GM18858 (cell line): ENCODE measurements at regions not wholly inside any gene's neighbourhood (a gene's known extent, or its start where the extent isn't known, plus 50 kb on each side); places are given as distances from the start of the nearest gene placed in this dataset.
"Not testable (repeated sequence)": the region's sequence is repeated elsewhere in the genome, so short reads cannot be mapped to it uniquely, and the experiment has no call there.

ENCODE experiments used
- ATAC-seq: cut with Tn5 transposase; IDR thresholded peaks from one replicate; pipeline ENCODE4 v1.9.1; 2021; ENCODE audit not compliant: unreplicated experiment

DNA sequence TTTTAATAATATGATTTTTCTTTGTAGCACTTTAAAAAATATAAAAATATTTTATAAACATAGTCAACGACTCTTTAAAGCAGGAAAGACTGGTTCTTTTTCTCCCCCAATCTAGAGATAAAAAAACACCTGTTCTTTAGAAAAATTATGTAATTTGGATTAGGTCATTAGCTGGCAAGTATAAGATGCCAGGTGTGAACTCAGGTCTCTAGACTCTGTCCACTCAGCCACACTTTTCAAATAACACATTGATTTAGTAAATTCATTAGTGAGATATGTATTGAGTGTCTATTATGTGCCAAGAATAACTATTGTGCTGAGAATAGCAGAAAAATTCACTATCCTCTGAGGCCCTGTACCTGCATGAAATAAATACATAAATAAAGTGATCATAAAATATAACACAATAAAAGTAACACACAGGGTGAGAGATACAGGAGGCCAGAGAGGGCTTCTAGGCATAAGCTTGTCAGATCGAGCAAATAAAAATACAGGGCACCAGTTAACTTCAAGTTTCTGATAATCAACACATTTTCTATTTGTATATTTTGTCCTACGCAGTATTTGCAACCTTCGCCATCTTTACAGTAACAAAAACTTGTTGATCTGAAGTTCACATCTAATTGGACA, 867.1 kb upstream of the GBE1 start:
- ATAC-seq: no peak

DNA sequence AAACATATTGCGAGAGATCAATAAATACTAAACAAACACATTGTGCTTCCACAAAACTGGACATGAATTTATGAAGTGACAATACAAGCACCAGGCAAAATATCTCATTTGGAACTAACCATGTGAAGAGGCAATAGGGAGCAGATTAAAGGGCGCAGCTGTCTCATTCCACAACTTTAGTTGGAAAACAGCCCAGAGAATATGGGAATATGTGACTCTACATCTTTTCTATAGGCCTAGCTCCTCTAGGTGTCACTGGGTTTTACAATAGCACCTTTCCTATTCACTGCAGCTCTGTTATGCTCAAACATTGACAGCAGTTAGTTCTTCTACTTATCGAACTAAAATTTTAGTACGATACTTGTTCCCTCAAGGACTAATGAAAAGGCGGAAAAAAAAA, 866.3 kb upstream of the GBE1 start:
- ATAC-seq: no peak

GRCh38 chr3:82620744-82621143, 859.3 kb upstream of the GBE1 start:
- ATAC-seq: not testable (repeated sequence)

DNA sequence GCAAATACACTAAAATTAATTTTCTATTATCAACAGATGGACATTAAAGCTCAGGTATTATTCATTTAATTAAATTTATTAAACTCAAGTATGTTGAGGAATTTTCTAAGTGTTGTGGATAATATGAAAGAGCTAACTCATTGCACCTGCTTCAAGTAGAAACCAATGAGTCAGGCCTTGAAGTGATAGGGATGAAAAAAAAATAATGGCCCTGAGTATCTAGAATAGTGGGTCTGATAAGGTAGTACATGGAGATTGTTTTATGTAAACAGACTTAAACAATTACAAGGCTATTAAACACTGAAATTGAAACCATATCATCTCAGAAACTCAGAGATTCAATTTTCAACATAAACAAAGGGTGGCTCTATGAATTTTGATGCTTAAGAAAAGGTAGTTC, 857.1 kb upstream of the GBE1 start:
- no peak for ATAC-seq

- no peak for ATAC-seq
These were observed 848.8 kb upstream of the GBE1 start for GRCh38 chr3:82610236-82610635.

DNA sequence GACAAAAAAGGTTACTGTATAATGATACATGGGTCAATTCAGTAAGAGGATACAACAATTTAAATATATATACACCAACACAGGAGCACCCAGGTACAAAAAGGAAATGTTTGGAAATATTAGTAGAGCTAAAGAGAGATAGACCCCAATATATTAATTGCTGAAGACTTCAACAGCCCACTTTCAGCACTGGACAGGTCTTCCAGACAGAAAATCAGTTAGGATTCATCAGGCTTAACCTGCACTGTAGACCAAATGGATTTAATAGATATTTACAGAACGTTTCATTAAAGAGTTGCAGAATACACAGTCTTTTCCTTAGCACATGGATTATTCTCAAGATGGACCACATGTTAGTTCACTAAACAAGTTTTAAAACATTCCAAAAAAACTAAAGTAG, 845.9 kb upstream of the GBE1 start:
- ATAC-seq: no peak

DNA sequence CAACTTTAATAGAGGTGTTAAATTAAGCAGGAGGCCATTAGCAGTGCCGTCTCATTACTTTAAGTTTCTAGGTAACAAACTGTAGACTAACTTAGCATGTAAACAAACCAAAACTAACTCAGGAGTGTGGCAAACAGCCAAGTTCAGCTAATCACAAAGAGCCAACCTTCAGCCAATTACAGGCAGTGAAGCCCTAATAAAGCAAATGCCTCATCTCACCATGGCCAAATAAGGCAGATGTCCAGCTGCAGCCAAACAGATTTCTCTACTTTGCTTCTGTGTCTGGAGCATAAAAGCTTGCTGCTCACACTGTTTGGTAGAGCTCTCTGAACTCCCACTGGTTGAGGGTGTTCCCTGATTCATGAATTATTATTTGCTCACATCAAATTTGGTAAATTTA, 835.4 kb upstream of the GBE1 start:
- no peak for ATAC-seq

GRCh38 chr3:82595530-82595929, 834.1 kb upstream of the GBE1 start:
- ATAC-seq: no peak

- no peak for ATAC-seq
These were observed 825.7 kb upstream of the GBE1 start for GRCh38 chr3:82587174-82587573.

- no peak for ATAC-seq
These were observed 825.0 kb upstream of the GBE1 start for GRCh38 chr3:82586414-82586813.

DNA sequence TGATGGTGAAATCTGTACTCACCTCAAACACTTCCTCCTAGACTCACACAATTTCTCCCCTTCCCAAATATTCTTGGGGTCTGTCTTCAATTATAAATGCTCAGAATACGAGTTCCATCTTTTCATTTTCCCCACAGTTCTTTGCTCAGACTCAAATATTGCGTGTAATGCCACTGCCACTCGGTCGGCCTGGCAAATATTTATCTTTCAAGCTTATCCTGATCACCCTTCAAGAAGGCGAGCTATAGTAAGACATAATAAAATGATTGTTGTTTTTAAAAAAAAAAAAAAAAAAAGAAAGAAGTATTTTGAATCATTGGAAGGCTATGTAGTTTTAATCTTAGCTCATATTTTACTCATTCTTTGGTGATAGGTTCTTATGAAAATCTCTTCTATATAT, 824.6 kb upstream of the GBE1 start:
- ATAC-seq: not testable (repeated sequence)

DNA sequence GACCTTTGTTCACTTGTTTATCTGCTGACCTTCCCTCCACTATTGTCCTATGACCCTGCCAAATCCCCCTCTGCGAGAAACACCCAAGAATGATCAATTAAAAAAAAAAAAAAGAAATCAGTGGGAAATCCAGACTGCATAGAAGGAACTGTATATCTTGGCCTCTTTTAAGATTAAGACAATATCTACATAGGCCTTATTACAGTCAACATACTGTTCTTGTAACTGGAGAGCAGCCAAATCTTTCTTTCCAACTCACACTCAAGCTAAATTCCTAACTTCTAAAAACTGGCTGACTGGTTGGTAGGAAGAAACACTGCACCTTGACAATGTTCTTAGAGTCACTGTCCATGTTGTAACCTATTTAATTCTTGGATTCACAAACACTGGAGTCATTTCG, 824.1 kb upstream of the GBE1 start:
- ATAC-seq: not testable (repeated sequence)

DNA sequence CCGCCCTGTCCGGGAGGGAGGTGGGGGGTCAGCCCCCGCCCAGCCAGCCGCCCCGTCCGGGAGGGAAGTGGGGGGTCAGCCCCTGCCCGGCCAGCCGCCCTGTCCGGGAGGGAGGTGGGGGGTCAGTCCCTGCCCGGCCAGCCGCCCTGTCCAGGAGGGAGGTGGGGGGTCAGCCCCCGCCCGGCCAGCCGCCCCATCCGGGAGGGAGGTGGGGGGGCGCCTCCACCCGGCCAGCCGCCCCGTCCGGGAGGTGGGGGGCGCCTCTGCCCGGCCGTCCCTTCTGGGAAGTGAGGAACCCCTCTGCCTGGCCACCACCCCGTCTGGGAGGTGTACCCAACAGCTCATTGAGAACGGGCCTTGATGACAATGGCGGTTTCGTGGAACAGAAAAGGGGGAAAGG, 823.4 kb upstream of the GBE1 start:
- not testable (repeated sequence) for ATAC-seq

GRCh38 chr3:82584415-82584814, 823.0 kb upstream of the GBE1 start:
- not testable (repeated sequence) for ATAC-seq

GRCh38 chr3:82581350-82581749, 819.9 kb upstream of the GBE1 start:
- ATAC-seq: no peak

GRCh38 chr3:82572721-82573120, 811.3 kb upstream of the GBE1 start:
- no peak for ATAC-seq

DNA sequence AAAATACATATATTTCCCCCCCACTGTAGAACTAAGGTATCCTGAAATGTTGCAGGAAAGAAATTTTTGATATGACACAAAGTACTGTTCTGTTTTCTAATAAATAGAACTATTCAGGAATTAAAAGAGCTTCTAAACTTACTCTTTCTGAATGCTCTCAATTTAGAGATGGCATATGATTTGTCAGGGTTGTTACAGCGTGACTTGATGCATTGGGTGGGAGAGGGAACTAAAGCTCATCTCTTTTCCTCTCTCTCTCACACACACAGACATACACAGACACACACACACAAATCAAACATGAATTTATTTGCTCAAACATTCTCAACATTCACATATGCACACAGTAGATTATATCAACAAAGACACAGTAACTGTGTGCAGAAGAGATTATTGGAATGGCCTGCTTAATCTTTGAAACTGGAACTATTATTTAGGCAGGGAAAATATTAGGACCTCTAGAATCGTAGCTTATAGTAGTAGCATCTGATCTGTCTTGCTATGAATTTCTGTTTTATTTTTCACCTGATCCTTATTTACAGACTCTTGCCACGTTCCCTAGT, 807.4 kb upstream of the GBE1 start:
- ATAC-seq: no peak

DNA sequence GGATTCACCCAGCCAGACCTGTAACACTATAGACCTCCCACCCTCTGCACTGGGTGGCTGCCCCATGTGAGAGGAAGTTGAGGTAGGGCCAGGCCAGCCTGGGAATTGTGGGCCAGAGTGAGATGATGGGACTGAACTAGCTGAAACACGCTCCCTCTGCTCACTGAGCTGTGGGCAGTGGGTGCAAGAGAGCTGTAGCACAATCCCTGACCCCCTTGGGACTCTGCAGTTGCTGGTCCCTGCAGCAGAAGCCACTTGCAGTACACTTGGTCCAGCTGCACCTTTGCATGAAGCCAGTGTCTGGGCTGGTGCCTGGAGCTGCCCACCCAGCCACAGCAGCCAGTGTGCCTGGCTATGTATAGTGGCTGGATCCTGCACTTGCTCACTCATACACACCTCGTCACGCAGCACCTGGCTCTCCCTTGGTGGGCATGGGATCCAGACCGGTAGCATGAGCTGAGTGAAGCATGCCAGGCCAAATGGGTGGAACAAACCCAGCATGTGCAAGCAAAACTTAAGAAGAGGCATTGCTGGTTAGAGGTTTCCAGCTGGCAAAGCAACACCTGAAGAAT, 805.7 kb upstream of the GBE1 start:
- no peak for ATAC-seq

- no peak for ATAC-seq
These were observed 801.5 kb upstream of the GBE1 start for GRCh38 chr3:82562896-82563295.

DNA sequence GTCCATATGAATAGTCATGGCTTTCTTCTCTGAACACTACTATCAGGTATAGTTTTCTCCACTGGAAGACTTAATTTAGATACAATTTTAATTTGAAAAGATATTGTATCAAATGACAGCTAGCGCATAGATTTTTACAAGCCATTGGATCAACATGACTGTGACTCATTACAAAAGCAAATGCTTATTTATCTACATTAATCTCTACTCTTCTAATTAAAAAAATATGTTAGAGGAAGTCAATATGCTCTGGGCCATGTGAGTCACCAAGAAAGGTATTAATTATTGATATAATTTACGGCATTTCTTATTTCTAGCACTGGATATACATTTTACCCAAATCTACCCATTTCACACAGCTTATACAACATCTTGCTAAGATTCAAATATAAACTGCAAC, 800.3 kb upstream of the GBE1 start:
- no peak for ATAC-seq

- no peak for ATAC-seq
These were observed 796.6 kb upstream of the GBE1 start for GRCh38 chr3:82558081-82558480.

GRCh38 chr3:82556113-82556512, 794.7 kb upstream of the GBE1 start:
- ATAC-seq: no peak

- ATAC-seq: not testable (repeated sequence)
These were observed 781.1 kb upstream of the GBE1 start for GRCh38 chr3:82542556-82542955.
